ENCODE measurements at regions not wholly inside any gene's neighbourhood (a gene's known extent, or its start where the extent isn't known, plus 50 kb on each side); places are given as distances from the start of the nearest gene placed in this dataset.

DNA sequence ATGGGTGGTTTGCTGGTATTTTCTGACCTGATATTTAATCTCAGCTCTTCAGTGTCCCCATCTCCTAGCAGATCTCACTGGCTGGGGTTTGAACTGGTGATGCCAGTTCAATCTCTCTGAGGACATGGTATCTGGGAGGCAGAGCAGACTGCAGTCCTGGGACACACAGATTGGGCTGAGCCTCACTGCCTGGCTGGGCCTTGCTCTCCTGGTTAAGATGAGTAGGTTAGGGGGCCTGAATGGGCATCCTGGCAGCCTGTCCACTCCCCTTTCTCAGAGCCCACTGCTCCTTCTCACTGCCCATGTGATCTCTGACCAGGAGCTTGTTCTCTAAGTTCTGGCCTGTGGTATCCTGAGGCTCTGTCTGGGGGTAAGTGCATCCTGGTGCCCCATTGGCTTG is 363.4 kb downstream of the GLRX3 start:
- Histone ChIP-seq H3K27me3 (replicated peaks; ENCODE audit: control insufficient read depth, insufficient read depth, low read length) (no peaks in the 10 kb centered on the region), H3K36me3 (ENCODE audit: control insufficient read depth, insufficient read depth, low read length) (no peaks in the 10 kb centered on the region), H3K4me3 (replicated peaks; ENCODE audit: low read depth, low read length) (no peak overlapping the region)
- DNase-seq (ENCODE audit: extremely low read depth, insufficient read length) = no peak
- TF ChIP-seq, protein P1, sequence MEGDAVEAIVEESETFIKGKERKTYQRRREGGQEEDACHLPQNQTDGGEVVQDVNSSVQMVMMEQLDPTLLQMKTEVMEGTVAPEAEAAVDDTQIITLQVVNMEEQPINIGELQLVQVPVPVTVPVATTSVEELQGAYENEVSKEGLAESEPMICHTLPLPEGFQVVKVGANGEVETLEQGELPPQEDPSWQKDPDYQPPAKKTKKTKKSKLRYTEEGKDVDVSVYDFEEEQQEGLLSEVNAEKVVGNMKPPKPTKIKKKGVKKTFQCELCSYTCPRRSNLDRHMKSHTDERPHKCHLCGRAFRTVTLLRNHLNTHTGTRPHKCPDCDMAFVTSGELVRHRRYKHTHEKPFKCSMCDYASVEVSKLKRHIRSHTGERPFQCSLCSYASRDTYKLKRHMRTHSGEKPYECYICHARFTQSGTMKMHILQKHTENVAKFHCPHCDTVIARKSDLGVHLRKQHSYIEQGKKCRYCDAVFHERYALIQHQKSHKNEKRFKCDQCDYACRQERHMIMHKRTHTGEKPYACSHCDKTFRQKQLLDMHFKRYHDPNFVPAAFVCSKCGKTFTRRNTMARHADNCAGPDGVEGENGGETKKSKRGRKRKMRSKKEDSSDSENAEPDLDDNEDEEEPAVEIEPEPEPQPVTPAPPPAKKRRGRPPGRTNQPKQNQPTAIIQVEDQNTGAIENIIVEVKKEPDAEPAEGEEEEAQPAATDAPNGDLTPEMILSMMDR (IDR thresholded peaks at IDR 0.05; ENCODE audit: insufficient read depth, low read length, poor library complexity, severe bottlenecking) = no peak

DNA sequence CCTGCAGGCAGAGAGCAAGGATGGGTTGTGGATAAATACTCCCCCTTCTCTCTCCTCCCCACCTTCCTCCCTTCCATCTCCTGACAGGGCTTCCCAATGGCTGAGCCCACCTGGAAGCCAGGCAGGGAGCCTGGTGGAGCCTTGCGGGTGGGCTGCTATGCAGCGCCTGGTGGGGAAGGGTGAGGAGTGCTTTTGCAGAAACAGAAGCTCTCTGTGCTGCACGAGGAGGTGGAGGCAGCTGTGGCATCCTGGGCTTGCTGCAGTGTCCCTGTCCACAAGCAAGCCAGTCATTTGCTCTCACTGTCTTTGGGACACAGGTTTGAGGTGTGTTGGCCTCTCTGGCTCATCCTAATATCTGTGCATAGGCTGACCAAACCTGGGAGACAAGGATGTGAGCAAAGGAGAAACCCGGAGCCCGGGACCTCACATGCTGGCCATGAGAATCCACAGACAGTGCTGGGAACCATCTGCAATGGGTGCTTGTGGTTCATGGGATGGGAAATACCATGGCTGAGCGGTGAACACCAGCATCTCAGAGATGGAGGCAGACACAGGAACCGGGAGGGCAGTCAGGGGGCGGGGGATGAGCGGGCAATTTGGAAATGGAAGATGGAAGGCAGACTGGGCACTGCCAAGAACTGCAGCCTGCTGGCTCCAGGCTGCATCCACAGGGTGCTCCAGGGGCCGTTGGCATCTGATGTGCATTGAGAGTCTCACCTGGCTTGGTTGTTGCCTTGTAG is 364.2 kb downstream of the GLRX3 start:
- Histone ChIP-seq H3K27me3 (replicated peaks; ENCODE audit: control insufficient read depth, insufficient read depth, low read length) (no peaks in the 10 kb centered on the region), H3K4me3 (replicated peaks; ENCODE audit: low read depth, low read length) (no peak overlapping the region), H3K36me3 (ENCODE audit: control insufficient read depth, insufficient read depth, low read length) (no peaks in the 10 kb centered on the region)
- TF ChIP-seq, protein P1 (IDR thresholded peaks at IDR 0.05; ENCODE audit: insufficient read depth, low read length, poor library complexity, severe bottlenecking) = no peak
- DNase-seq (ENCODE audit: extremely low read depth, insufficient read length) = no peak

- no peaks in the 10 kb centered on the region for H3K27me3 ChIP-seq (replicated peaks; ENCODE audit: control insufficient read depth, insufficient read depth, low read length)
- no peaks in the 10 kb centered on the region for H3K36me3 ChIP-seq (ENCODE audit: control insufficient read depth, insufficient read depth, low read length)
- TF ChIP-seq, protein P1 (IDR thresholded peaks at IDR 0.05; ENCODE audit: insufficient read depth, low read length, poor library complexity, severe bottlenecking) = no peak
- no peak overlapping the region for H3K4me3 ChIP-seq (replicated peaks; ENCODE audit: low read depth, low read length)
- no peak for DNase-seq (ENCODE audit: extremely low read depth, insufficient read length)
Observed at GRCh38 chr10:130507461-130507860, 371.3 kb downstream of the GLRX3 start.

DNA sequence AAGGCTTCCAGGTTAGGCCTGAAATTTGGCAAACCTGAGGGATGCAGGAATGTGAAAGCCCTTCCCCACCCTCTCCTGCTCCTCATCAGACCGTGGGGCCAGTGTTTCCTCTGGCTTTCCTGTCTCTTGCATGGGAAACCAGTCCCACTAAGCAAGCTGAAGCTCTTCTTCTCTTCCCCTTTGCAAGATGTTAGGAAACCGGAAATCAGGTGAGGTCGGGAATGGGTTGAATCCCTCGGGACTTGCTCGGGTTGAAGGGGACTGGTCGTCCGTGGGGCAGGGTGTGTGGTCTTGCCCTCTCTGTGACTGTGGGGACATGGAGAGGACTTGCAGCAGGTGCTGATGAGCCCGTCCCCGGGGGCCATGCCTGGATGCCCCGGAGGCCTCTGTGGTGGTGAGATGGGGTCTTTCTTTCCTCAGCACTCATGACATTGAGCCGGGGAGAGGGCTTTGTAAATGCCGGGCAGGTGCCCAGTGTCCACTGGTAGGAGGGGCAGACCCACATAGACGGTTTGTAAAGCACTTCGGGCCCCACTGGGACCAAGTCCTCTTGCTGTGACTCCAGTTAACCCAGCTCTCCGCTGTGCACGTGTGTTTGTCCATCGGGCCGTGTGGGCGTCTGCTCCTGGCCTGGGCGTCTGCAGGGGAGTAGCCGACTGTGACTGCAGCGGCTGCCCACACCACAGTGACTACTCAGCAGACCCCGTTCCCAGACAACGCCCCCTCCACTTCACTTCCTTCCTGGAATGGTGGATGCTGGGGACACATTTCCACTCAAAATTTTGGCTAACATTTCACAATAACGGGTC is 373.9 kb downstream of the GLRX3 start:
- H3K4me3 ChIP-seq (replicated peaks; ENCODE audit: low read depth, low read length) = no peak overlapping the region
- TF ChIP-seq, protein P1 (IDR thresholded peaks at IDR 0.05; ENCODE audit: insufficient read depth, low read length, poor library complexity, severe bottlenecking) = no peak
- H3K27me3 ChIP-seq (replicated peaks; ENCODE audit: control insufficient read depth, insufficient read depth, low read length) = no peaks in the 10 kb centered on the region
- DNase-seq (ENCODE audit: extremely low read depth, insufficient read length) = no peak
- H3K36me3 ChIP-seq (ENCODE audit: control insufficient read depth, insufficient read depth, low read length) = no peaks in the 10 kb centered on the region

- TF ChIP-seq, protein P1 (IDR thresholded peaks at IDR 0.05; ENCODE audit: insufficient read depth, low read length, poor library complexity, severe bottlenecking) = no peak
- H3K4me3 ChIP-seq (replicated peaks; ENCODE audit: low read depth, low read length) = no peak overlapping the region
- no peak for DNase-seq (ENCODE audit: extremely low read depth, insufficient read length)
- H3K27me3 ChIP-seq (replicated peaks; ENCODE audit: control insufficient read depth, insufficient read depth, low read length) = no peaks in the 10 kb centered on the region
- no peaks in the 10 kb centered on the region for H3K36me3 ChIP-seq (ENCODE audit: control insufficient read depth, insufficient read depth, low read length)
Observed at GRCh38 chr10:130510755-130511154, 374.6 kb downstream of the GLRX3 start.
